Gastrocnemius medialis (tissue), 4 donors: ENCODE measurements at regions not wholly inside any gene's neighbourhood (a gene's known extent, or its start where the extent isn't known, plus 50 kb on each side); places are given as distances from the start of the nearest gene placed in this dataset.

Experiments used
- ATAC-seq, 2 donors: fragments of 150-250 bp; one replicate each; pipeline ENCODE4 v1.9.1; 2016
- DNase-seq, 2 donors: peaks; one replicate each; pipeline ENCODE4 v3.0.0-alpha.2; 2019
- H3K27ac ChIP-seq, 4 donors: fragments of 200-600 bp; sonication (generic); 1 replicate in 1 of 4; 2 replicates in 3 of 4; pipeline ENCODE4 v1.5.1; 2016 to 2018; ENCODE audit warnings: mild to moderate bottlenecking in 2 of 4, moderate library complexity in 1 of 4
- H3K27me3 ChIP-seq, 3 donors: fragments of 200-600 bp; sonication (generic) in 2 of 3; 1 replicate in 1 of 3; 2 replicates in 2 of 3; pipeline versions ENCODE4 v1.5.1 to v1.6.0; 2016 to 2019; ENCODE audit warnings: mild to moderate bottlenecking in 1 of 3, moderate library complexity in 1 of 3
- H3K36me3 ChIP-seq, 2 donors: fragments of 200-600 bp; sonication (generic) in 1 of 2; one replicate each; pipeline ENCODE4 v1.5.1; 2017 to 2018
- H3K4me1 ChIP-seq, 2 donors: fragments of 200-600 bp; sonication (generic) in 1 of 2; one replicate each; pipeline ENCODE4 v1.5.1; 2016 to 2017; ENCODE audit warnings: mild to moderate bottlenecking in 2 of 2
- H3K4me3 ChIP-seq, 4 donors: fragments of 200-600 bp; sonication (generic) in 3 of 4; 1 replicate in 1 of 4; 2 replicates in 3 of 4; pipeline ENCODE4 v1.5.1; 2016 to 2019; ENCODE audit warnings: mild to moderate bottlenecking in 2 of 4
- H3K9me3 ChIP-seq, 3 donors: fragments of 200-600 bp; sonication (generic) in 2 of 3; 1 replicate in 1 of 3; 2 replicates in 2 of 3; pipeline ENCODE4 v1.5.1; 2016 to 2019
- POLR2A ChIP-seq, 2 donors: fragments of 450-650 bp; IDR thresholded peaks; one replicate each; pipeline ENCODE4 v1.6.1; 2017; ENCODE audit warnings: antibody characterized with exemption in 2 of 2, mild to moderate bottlenecking in 2 of 2, moderate library complexity in 2 of 2
- in situ Hi-C, 4 donors: fragments of 200-750 bp; cut with MboI; loops; one replicate each; pipeline versions ENCODE4 v1.15.0 to v1.8.0; 2017; ENCODE audit warnings: low sequenced_read_pairs in 4 of 4
- intact Hi-C: fragments of 100-400 bp; cut with DNase I; formaldehyde crosslinking; loops from one replicate; pipeline ENCODE4 v1.15.1; 2023; ENCODE audit warnings: low total_unique reads
- TF ChIP-seq, protein P1 (sequence below), 5 experiments: fragments of 450-650 bp in 3 of 5; fragments of 200-600 bp in 2 of 5; sonication (generic) in 2 of 5; IDR thresholded peaks in 4 of 5; conservative IDR thresholded peaks in 1 of 5; 1 replicate in 4 of 5; 2 replicates in 1 of 5; pipeline ENCODE4 v1.5.1; 2016 to 2019; ENCODE audit warnings: antibody characterized with exemption in 5 of 5, mild to moderate bottlenecking in 3 of 5, moderate library complexity in 3 of 5

DNA sequence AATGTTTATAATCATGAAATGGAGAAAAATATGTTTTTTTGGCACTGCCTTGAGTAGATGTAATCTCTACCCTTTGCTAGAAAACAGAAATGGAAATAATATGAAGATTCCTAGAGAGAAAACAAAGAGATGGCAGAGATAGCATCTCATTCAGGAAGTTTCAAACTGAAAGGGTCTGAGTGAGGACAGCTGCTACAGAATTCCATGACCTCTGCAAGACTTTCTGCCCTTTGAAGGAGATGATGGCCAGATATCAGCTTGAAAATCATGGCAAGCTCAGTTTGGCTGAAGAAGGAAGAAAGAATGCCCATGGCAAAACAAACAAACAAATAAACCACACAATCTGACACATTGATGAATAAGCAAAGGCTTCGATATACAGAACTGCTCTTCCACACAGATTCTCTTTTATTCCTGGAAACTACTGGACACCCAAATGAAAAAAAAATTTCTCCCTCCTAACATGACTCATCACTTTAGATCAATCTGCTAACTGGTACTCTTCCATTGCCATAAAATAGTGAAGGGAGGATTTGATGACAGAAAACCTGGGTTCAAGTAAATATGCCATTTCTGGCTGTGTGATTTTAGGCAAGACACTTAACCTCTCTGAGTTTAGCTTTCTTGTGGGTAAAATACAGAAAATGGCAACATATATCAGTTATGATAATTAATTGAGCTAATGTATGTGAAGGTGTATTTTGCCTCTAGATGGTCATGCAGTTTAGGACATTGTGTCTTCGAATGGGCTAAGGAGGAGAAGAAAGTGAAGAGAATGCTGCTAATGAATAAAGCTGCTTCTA lies 105.9 kb upstream of the SPACA1 start:
- intact Hi-C loops (no loop called here), in situ Hi-C loops (no loop called here)
- Histone ChIP-seq H3K4me3 (no peak overlapping the region), H3K27me3 (no peaks in the 10 kb centered on the region), H3K36me3 (no peaks in the 10 kb centered on the region), H3K9me3 (no peaks in the 10 kb centered on the region), H3K27ac (no peak overlapping the region), H3K4me1 (peaks cover 7 to 15% of the 10 kb centered on the region in 2 donors)
- no peak for ATAC-seq
- DNase-seq, result no peak
- TF ChIP-seq, protein P1, sequence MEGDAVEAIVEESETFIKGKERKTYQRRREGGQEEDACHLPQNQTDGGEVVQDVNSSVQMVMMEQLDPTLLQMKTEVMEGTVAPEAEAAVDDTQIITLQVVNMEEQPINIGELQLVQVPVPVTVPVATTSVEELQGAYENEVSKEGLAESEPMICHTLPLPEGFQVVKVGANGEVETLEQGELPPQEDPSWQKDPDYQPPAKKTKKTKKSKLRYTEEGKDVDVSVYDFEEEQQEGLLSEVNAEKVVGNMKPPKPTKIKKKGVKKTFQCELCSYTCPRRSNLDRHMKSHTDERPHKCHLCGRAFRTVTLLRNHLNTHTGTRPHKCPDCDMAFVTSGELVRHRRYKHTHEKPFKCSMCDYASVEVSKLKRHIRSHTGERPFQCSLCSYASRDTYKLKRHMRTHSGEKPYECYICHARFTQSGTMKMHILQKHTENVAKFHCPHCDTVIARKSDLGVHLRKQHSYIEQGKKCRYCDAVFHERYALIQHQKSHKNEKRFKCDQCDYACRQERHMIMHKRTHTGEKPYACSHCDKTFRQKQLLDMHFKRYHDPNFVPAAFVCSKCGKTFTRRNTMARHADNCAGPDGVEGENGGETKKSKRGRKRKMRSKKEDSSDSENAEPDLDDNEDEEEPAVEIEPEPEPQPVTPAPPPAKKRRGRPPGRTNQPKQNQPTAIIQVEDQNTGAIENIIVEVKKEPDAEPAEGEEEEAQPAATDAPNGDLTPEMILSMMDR (IDR thresholded peaks at IDR 0.05 in 4 of 5, conservative IDR thresholded peaks at IDR 0.05 in 1 of 5), result no peak

DNA sequence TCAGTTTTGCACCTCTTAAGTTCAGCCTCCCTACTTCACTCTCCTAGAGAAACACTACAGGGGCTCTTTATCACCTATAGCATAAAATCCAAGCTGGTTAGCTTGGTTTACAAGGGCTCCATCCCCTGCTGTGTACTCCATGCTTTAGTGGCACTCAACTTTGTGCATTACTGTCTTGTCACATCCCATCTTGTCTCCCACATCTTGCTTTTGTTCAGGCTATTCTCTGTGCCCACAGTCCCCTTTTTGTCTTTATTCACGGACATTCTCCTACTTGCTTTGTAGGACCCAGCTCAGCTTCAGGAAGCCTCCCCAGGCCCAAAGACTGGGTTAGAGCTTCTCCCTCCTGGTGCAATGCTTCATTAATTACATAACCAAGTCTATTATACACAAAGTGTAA lies 107.9 kb upstream of the SPACA1 start:
- Histone ChIP-seq H3K9me3 (no peaks in the 10 kb centered on the region), H3K36me3 (no peaks in the 10 kb centered on the region), H3K4me3 (no peak overlapping the region), H3K27ac (no peak overlapping the region), H3K27me3 (no peaks in the 10 kb centered on the region), H3K4me1 (peaks cover 0 to 7% of the 10 kb centered on the region in 2 donors)
- intact Hi-C loops (no loop called here), in situ Hi-C loops (loop anchor here in 2 of 4 donors (10.0 kb wide), 2 partner anchors 925 to 935 kb away; no protein-coding TSS in a partner anchor)
- TF ChIP-seq, protein P1 (IDR thresholded peaks at IDR 0.05 in 4 of 5, conservative IDR thresholded peaks at IDR 0.05 in 1 of 5), result no peak
- TF ChIP-seq POLR2A (IDR thresholded peaks at IDR 0.05), result no peak
- ATAC-seq, result no peak
- DNase-seq, result no peak

DNA sequence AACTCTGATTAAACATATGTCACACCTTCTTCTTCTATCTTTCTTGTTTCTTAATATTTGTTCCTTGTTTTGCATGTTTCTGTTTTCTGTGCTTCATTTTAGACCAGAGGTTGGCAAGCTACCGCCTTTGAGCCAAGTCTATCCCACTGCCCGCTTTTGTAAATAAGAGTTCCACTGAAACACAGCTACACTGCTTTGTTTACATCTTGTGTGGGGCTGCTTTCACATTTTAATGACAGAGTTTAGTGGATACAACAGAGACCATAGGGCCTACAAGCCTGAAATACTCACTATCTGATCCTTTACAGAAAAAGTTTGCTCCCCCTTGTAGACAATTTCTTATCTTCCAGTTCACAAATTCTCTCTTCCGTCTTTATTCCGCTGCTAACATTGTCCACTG lies 109.4 kb upstream of the SPACA1 start:
- intact Hi-C loops, result no loop called here
- ATAC-seq, result no peak
- H3K4me1 ChIP-seq, result no peaks in the 10 kb centered on the region
- no peak overlapping the region for H3K4me3 ChIP-seq
- in situ Hi-C loops, result loop anchor here in 2 of 4 donors (10.0 kb wide), 2 partner anchors 927 to 937 kb away; no protein-coding TSS in a partner anchor
- DNase-seq, result no peak
- no peaks in the 10 kb centered on the region for H3K27me3 ChIP-seq
- no peaks in the 10 kb centered on the region for H3K9me3 ChIP-seq
- H3K36me3 ChIP-seq, result no peaks in the 10 kb centered on the region
- no peak overlapping the region for H3K27ac ChIP-seq
- TF ChIP-seq POLR2A (IDR thresholded peaks at IDR 0.05), result no peak

DNA sequence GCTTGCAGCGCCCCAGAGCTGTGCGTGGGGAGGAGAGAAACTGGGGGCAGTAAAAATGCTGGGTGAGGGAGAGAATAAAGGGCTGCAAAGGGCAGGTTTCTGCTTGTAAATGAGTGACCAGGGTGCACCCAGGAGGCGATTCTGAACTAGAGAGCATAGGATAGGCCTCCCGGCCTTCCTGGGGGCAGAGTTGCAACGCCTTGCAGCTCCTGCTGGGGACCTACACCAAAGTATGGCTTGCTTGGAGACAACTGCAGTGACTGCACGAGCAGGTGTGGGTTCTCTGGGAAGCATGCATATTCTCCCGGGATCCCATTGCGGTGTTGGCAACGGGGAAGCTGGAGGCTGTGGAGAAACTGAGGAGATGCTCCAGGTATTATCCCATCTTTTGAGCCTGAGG lies 111.6 kb upstream of the SPACA1 start:
- ATAC-seq (no peak), DNase-seq (no peak)
- Histone ChIP-seq H3K27me3 (no peaks in the 10 kb centered on the region), H3K4me3 (no peak overlapping the region), H3K27ac (no peak overlapping the region), H3K9me3 (no peaks in the 10 kb centered on the region), H3K36me3 (no peaks in the 10 kb centered on the region), H3K4me1 (no peaks in the 10 kb centered on the region)
- in situ Hi-C loops, result loop anchor here in 2 of 4 donors (10.0 kb wide), 2 partner anchors 929 to 939 kb away; no protein-coding TSS in a partner anchor
- TF ChIP-seq POLR2A (IDR thresholded peaks at IDR 0.05), result no peak
- TF ChIP-seq, protein P1 (IDR thresholded peaks at IDR 0.05 in 4 of 5, conservative IDR thresholded peaks at IDR 0.05 in 1 of 5), result no peak
- intact Hi-C loops, result no loop called here

DNA sequence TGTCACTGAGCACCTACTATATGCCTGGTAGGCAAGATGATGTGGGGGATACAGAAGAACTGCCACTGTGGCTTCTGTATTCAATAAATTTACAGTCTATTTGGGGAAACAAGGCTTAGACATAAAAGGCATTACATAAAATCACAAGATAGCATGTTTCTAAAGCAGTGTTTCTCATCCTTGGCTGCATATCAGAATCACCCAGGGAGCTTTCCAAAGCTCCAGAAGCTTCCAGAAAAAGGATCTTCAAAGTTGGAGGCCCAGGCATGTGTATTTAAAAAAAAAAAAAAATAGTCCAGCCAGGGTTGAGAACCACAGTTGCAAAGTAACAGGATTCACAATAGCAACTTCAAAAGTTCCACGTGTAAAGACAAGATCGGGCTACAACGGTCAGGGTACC lies 112.4 kb upstream of the SPACA1 start:
- Histone ChIP-seq H3K9me3 (no peaks in the 10 kb centered on the region), H3K27ac (no peak overlapping the region), H3K4me1 (no peaks in the 10 kb centered on the region), H3K4me3 (no peak overlapping the region), H3K27me3 (no peaks in the 10 kb centered on the region), H3K36me3 (no peaks in the 10 kb centered on the region)
- ATAC-seq, result no peak
- DNase-seq, result no peak
- no peak for TF ChIP-seq POLR2A (IDR thresholded peaks at IDR 0.05)
- TF ChIP-seq, protein P1 (IDR thresholded peaks at IDR 0.05 in 4 of 5, conservative IDR thresholded peaks at IDR 0.05 in 1 of 5), result no peak
- intact Hi-C loops, result no loop called here
- in situ Hi-C loops, result loop anchor here in 2 of 4 donors (10.0 kb wide), 2 partner anchors 930 to 940 kb away; no protein-coding TSS in a partner anchor
